ENCODE measurements at regions not wholly inside any gene's neighbourhood (a gene's known extent, or its start where the extent isn't known, plus 50 kb on each side); places are given as distances from the start of the nearest gene placed in this dataset.
A peak's percentile ranks its signal among the peaks of the same experiment; 100 is the strongest.

DNA sequence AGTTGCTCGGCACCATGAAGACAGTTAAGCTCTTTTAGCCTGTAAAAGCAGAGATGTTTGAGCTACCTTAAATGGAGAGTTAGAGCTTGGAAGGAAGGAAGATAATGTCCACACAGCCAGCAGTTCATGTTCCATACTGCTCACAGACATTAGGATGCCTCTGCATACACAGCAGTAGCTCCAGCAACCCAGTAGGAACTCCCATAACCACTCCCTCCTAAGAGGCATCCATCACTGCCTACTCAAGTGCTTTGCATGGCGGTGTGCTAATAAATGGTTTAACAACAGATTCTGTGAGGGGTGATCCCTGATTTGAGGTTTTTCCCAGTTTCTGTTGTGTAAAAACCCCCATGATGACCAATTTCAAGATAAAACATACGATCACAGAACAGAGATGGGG lies 286.4 kb downstream of the HACE1 start:
- no peak for DNase-seq

DNA sequence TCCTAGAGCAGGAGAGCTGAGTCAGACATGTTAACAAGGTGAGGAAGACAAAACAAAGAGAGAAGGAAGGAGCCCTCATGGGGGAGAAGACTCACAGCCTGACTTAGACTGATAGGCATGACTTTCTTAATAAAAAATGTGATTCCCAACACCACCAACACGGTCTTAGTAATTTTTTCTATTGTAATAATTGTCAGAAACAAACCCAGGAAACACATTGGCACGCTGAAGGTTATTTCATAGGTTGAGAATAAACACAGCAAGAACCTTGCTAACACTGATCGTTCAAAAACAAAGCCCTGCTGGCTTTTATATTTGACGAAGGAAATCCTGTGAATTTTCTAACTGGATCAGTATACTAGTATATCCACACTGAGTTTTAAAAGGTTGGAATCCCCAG lies 286.8 kb downstream of the HACE1 start:
- no peak for DNase-seq

DNA sequence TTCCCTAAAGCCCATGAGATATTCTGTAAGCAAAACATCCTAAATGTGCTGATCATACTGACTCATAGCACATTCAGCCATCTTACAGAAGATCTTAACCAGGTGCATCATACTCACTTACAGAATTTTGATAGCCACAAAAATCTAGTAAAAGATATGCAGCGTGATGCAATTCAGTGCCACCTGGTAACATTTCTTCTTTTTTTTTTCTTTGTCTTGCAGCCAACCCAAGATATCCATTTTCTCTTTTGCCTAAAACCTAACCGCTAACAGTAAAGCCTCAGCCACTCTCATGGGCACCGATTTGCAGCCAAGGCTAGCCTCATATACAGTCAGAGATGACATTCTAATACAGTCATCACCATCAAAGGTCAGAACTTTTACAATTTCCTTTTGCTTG lies 293.3 kb downstream of the HACE1 start:
- no peak for DNase-seq

DNA sequence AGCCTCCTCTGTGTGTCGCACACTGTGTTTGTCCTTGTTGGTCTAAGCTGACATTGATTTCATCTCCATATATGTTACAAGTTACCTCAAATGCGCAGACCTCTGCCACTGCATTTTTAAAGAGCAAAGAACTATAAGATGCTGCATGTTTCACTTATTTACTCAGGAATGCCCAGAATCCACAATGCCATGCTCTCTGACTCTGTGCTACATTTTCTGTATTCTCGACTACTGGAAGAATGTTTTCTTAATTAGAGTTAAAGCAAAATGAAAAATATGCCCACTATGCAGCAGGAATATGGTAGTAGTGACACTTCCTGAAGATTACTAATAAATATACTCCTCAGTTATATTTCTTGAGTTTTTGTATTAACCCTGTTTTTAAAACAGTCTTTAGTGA lies 296.4 kb downstream of the HACE1 start:
- no peak for DNase-seq

DNA sequence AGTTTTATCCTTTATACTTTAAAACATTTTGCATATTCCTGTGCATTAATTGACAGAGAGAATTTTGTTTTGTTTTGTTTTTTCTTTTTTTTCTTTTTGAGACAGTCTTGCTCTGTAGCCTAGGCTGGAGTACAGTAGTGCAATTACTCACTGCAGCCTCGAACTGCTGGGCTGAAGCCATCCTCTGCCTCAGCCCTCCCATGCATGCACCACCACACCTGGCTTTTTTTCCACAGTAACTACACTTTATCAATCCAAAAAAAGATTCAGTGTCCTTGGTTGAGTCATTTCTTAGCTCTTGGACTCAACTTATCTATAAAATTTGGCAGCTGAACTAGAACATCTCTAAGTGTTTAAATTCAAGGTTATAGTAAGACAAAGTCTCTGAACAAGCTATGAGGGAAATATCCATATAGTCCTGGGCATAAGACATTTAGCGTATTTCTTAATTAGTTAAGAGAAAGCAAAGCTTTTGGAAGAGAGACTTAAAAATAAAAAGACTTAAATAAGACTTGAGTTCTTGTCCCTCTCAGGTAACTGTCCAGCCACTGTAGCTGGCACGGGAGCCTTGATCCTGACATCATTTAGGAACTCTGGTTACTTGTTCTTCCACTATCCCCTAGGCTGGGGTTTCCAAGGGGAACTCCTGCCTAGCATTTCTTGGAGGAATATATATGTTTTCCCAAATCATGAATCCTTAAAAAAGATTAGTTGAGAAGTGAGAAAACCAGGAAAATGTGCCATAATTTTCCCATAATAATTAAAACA lies 300.1 kb downstream of the HACE1 start:
- DNase-seq, result no peak

- no peak for DNase-seq
Observed at GRCh38 chr6:104558746-104559145, 301.0 kb downstream of the HACE1 start.

GRCh38 chr6:104548297-104548696 lies 311.4 kb downstream of the HACE1 start:
- no peak for DNase-seq

- no peak for DNase-seq
Observed at GRCh38 chr6:104541411-104541810, 318.3 kb downstream of the HACE1 start.

DNA sequence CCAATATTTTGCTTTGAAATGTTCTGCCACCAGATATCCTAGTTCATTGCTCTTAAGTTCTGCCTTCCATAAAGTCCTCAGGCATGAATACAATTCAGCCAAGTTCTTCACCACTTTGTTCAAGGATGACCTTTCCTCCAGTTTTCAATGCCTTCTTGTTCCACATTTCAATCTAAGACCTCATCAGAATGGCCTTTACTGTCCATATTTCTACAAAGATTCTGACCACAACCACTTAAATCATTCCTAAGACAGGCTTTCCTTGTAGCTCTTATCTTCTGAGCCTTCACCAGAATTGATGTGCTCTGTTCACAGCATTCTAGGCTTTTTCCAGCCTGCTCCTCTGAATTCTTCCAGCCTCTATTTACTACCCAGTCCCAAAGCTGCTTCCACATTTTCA lies 319.0 kb downstream of the HACE1 start:
- no peak for DNase-seq

- no peak for DNase-seq
Observed at GRCh38 chr6:104539173-104539572, 320.5 kb downstream of the HACE1 start.

DNA sequence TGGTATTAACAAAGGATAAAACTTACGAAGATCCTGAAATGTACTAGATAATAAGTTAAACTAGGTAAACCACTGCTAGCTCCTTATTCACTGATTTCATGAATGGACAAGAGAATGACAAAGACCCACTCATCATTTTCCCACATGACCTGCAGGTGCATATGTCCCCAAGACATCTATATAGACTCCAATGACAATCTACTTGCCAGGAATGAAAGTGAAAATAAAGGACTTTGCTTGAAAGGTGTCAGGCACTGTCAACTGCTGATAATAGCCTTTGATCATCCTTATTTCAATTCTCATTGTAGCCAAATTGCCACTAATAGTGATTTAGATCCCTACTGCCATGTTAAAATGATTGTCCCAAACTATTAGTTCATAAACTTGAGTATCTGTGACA lies 321.8 kb downstream of the HACE1 start:
- DNase-seq, result no peak

- DNase-seq, result no peak
Observed at GRCh38 chr6:104537180-104537579, 322.5 kb downstream of the HACE1 start.

DNA sequence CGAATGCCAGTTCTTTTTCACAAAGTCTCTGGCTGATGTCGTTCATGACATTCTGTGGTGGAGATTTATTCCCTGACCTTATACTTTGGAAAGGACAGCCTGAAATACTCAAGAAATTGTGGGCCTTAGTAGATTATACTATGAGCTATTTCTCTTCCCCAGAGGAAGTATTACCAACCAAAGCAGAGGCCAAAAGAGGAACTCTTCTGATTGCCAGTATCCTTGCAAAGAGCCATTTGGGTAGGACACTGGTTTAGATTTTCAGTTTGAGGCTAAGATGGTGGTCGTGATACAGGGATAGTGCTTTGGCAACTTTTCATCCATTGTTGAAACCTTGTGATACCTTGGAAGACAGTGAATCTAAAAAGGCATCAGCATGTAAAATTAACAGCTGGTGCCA lies 327.3 kb downstream of the HACE1 start:
- DNase-seq, result no peak

DNA sequence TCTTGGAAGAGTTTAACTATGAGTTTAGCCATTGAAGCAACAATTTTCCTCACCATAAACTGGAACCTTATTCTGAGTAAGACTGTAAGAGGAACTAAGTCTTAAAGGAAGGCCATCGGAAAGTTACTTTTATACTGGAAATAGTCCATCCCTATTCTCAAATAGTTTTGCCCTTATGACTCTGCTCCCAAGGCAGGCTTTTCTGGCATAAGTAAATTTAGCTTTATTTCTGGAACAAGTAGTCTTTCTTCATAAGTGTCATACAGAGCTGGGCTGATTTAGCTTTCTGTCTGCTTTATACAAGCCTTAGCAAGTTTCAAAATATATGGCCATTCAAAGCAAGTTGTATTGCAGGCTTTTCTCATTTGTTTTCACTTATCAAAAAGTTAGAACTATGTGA lies 328.1 kb downstream of the HACE1 start:
- no peak for DNase-seq

DNA sequence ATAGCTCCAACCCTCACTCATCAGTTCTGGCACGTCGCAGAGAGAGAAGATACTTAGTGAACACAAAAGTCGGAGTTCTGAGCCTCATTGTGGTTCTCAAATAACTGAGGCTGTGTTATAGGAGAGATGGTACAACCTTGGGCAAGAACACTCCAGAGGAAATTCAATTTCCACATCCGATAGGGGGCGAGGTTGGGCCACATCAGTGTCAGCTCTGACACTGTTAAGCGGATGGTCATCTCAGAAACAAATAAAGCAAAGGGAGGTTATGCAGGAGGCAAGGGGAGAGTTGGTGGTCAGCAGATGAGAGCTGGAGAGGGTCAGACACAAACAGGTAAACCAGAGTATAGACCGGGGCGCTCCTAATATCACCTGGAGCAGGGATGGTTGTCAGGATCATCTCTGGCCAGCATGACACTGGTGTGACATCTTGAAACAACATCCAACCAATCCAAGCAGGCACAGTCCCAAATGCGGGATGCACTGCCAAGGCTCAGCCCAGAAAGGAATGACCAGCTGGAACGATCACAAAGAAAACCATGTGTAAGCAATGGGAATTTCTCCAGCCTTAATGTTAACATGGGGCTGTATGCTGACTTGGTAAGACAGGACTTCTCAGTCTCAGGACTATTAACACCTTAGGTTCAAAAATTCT lies 331.8 kb downstream of the HACE1 start:
- no peak for DNase-seq

DNA sequence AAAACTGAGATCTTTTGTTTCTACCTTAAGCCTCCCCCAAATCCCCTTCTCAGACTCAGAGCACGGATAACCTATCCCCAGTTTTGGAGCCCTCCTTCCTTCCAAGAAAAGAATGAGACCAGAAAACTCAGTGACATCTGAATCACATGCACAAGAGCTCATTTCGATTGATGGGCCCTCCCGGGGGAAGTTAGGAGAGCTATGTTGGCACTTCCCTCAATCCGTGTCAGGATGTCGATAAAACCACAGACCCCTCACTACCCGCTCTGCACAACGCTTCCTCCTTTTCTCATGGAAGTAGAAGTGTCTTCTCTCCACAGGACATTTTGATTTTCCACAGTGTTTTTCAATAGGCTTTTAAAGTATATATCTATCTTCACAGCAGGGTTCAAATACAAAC lies 332.4 kb downstream of the HACE1 start:
- no peak for DNase-seq

DNA sequence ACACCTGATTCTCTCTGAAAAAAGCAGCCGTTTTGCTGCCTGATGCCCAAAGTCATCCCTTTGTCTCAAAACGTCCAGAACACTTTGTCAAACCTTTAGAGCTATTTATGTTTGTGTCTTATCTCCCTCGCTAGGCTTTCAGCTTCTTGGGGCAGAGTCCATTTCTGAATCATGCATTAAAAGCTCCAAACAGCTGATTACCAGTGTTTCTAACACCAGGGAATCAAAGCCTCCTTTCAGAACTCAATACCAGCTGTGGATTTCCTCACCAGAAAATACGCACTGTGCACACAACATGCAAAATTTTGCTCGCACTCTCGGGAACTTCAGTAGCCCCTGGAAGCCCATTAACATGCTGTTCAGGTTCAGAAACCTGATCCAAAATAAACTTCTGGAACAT lies 333.3 kb downstream of the HACE1 start:
- DNase-seq, result no peak

DNA sequence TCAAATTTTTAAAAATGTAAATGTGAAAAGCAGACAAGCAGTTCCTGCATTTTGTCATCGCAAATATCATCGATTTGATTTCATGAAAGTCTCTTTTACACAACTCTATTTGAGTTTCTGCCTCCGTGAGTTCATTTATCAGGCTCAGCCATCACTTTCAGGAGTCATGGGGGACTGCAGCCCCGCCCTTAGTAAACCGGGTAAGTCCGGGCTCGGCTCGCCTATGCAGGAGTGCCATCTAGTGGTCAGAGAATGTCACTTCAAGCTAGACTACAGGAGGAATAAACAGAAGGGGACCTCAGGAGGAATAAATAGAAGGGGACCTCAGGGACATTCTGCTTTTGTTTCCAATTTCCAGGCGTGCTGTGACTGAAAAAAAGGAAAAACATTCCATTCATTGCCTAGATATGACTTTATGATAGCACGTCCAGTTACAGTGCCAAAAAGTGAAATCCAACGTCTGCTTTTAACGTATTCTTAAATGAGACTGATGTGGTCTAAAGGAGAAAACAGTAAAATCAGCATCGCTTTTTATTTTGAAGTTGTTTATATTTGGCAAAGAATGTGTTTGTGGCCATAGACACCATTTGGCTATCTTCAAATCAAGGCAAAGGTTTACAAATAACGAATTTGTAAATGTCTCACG lies 333.9 kb downstream of the HACE1 start:
- DNase-seq, result peak; percentile 41

GRCh38 chr6:104522533-104522932 lies 337.2 kb downstream of the HACE1 start:
- no peak for DNase-seq

DNA sequence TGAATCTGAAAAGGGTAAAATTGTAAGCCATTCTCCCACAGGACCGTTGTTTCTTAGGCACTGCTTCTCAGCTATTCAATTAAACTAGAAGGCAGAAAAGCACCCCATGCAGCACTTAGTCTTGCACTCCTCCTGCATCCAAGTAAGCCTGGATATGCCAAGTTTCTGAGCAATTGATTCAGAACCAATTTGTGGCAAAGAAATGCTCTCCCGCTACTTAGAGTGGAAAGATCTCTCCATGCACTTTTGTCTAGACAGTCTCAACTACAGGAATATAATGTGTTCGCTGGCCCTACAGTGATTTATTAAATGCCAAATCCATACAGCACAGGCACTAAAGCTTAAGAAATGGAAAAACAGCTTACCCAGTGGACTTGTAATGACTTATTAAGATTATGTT lies 338.5 kb downstream of the HACE1 start:
- DNase-seq, result no peak

- DNase-seq, result no peak
Observed at GRCh38 chr6:104519566-104519965, 340.2 kb downstream of the HACE1 start.

DNA sequence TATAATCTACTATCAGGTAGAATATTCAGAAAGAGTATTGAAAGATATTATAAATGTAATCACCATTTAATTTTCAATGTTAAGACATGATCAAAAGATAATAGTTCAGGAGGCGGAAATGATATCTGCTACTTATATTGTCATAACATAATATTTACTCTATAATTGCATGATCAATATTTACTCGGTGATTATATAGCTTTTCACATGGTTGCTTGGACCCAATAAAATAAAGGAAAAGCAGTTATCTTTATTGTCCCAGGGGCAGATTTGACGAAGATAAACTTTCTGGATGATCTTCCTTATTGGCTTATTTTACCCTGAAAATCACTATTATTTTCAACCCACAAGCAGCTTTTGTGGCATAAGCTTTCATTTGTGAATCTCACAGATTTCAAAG lies 350.4 kb downstream of the HACE1 start:
- DNase-seq, result no peak

- no peak for DNase-seq
Observed at GRCh38 chr6:104506429-104506828, 353.3 kb downstream of the HACE1 start.

- DNase-seq, result no peak
Observed at GRCh38 chr6:104505838-104506237, 353.9 kb downstream of the HACE1 start.

Data from right kidney (tissue), 1 donor.